Lower leg skin (tissue), 4 donors: ENCODE measurements at regions not wholly inside any gene's neighbourhood (a gene's known extent, or its start where the extent isn't known, plus 50 kb on each side); places are given as distances from the start of the nearest gene placed in this dataset.

Source experiments
- DNase-seq, 2 donors: peaks; one replicate each; pipeline ENCODE4 v3.0.0-alpha.2; 2019; ENCODE audit warnings: low spot score in 2 of 2
- H3K4me3 ChIP-seq: fragments of 200-600 bp; sonication (generic); 2 replicates; pipeline ENCODE4 v1.5.1; 2017; ENCODE audit warnings: mild to moderate bottlenecking, low read depth; ENCODE audit not compliant: poor library complexity, severe bottlenecking
- CTCF ChIP-seq, 3 donors: fragments of 450-650 bp; IDR thresholded peaks; one replicate each; pipeline ENCODE4 v1.5.1; 2016; ENCODE audit warnings: antibody characterized with exemption in 3 of 3, mild to moderate bottlenecking in 3 of 3, moderate library complexity in 2 of 3
- POLR2A ChIP-seq, 2 donors: fragments of 450-650 bp; IDR thresholded peaks; one replicate each; pipeline ENCODE4 v1.6.1; 2016 to 2017; ENCODE audit warnings: antibody characterized with exemption in 2 of 2, mild to moderate bottlenecking in 1 of 2, moderate library complexity in 1 of 2
- WGBS, 2 donors: methylation state at CpG; one replicate each; pipeline ENCODE4 v1.1.5; 2018; 5-methylcytosine and 5-hydroxymethylcytosine counted together
- intact Hi-C: fragments of 100-400 bp; cut with DNase I; formaldehyde crosslinking; loops from one replicate; pipeline ENCODE4 v1.15.0; 2023; ENCODE audit warnings: low total_unique reads

GRCh38 chr1:185681034-185681633, 53.1 kb upstream of the HMCN1 start:
- H3K4me3 ChIP-seq: no peak overlapping the region
- peak in 1 of 2 donors; percentile 18 for DNase-seq
- 52 to 57% methylated on average over 2 of the region's 2 CpGs for WGBS, 2 donors
- intact Hi-C loops: no loop called here
- TF ChIP-seq POLR2A (IDR thresholded peaks at IDR 0.05) (no peak), CTCF (IDR thresholded peaks at IDR 0.05) (no peak)

- no peak for DNase-seq
- no peak for TF ChIP-seq POLR2A (IDR thresholded peaks at IDR 0.05)
- no peak for TF ChIP-seq CTCF (IDR thresholded peaks at IDR 0.05)
- no peak overlapping the region for H3K4me3 ChIP-seq
- intact Hi-C loops: no loop called here
- WGBS, 2 donors: 72 to 77% methylated on average over 4 of the region's 4 CpGs
Measured at GRCh38 chr1:185680453-185680852, 53.7 kb upstream of the HMCN1 start.

- intact Hi-C loops: no loop called here
- DNase-seq: no peak
- no peak overlapping the region for H3K4me3 ChIP-seq
- 45 to 53% methylated on average over 5 of the region's 5 CpGs for WGBS, 2 donors
- TF ChIP-seq CTCF (IDR thresholded peaks at IDR 0.05): no peak
- TF ChIP-seq POLR2A (IDR thresholded peaks at IDR 0.05): no peak
Measured at GRCh38 chr1:185679220-185679619, 55.0 kb upstream of the HMCN1 start.

- 82 to 90% methylated on average over 1 of the region's 1 CpG for WGBS, 2 donors
- no peak overlapping the region for H3K4me3 ChIP-seq
- intact Hi-C loops: no loop called here
- no peak for TF ChIP-seq CTCF (IDR thresholded peaks at IDR 0.05)
- TF ChIP-seq POLR2A (IDR thresholded peaks at IDR 0.05): no peak
- DNase-seq: no peak
Measured at GRCh38 chr1:185676969-185677368, 57.2 kb upstream of the HMCN1 start.

GRCh38 chr1:185674201-185674600, 60.0 kb upstream of the HMCN1 start:
- no peak for TF ChIP-seq POLR2A (IDR thresholded peaks at IDR 0.05)
- TF ChIP-seq CTCF (IDR thresholded peaks at IDR 0.05): no peak
- intact Hi-C loops: no loop called here
- 62 to 63% methylated on average over 5 of the region's 5 CpGs for WGBS, 2 donors
- H3K4me3 ChIP-seq: no peak overlapping the region
- DNase-seq: no peak

- 58 to 67% methylated on average over 3 of the region's 3 CpGs for WGBS, 2 donors
- TF ChIP-seq CTCF (IDR thresholded peaks at IDR 0.05): no peak
- TF ChIP-seq POLR2A (IDR thresholded peaks at IDR 0.05): no peak
- intact Hi-C loops: no loop called here
- no peak overlapping the region for H3K4me3 ChIP-seq
- peak in 1 of 2 donors; percentile 31 for DNase-seq
Measured at GRCh38 chr1:185672719-185673360, 61.4 kb upstream of the HMCN1 start.
